Osteoblast (primary cell): ENCODE measurements at regions not wholly inside any gene's neighbourhood (a gene's known extent, or its start where the extent isn't known, plus 50 kb on each side); places are given as distances from the start of the nearest gene placed in this dataset.

Source experiments
- DNase-seq: peaks from one replicate; pipeline ENCODE4 v3.0.0; 2011; ENCODE audit warnings: low spot score, mixed read lengths; ENCODE audit not compliant: insufficient read length; ENCODE audit errors: missing footprints
- H2AFZ ChIP-seq: 2 replicates; pipeline ENCODE4 v1.6.0; 2011; ENCODE audit warnings: mild to moderate bottlenecking, low read length
- H3K27ac ChIP-seq: 2 replicates; pipeline ENCODE4 v1.5.1; 2011; ENCODE audit warnings: mild to moderate bottlenecking, low read depth, low read length, moderate library complexity
- H3K27me3 ChIP-seq: 2 replicates; pipeline ENCODE4 v1.6.0; 2012; ENCODE audit warnings: mild to moderate bottlenecking, control low read depth, inconsistent platforms, low read length, moderate library complexity; ENCODE audit not compliant: insufficient read depth
- H3K36me3 ChIP-seq: 2 replicates; pipeline ENCODE4 v1.5.1; 2011; ENCODE audit warnings: mild to moderate bottlenecking, low read length, control low read depth, moderate library complexity; ENCODE audit not compliant: insufficient read depth
- H3K4me1 ChIP-seq: 2 replicates; pipeline ENCODE4 v1.5.1; 2011; ENCODE audit warnings: mild to moderate bottlenecking, low read length, control low read depth, moderate library complexity; ENCODE audit not compliant: insufficient read depth
- H3K4me2 ChIP-seq: 2 replicates; pipeline ENCODE4 v1.6.0; 2011; ENCODE audit warnings: mild to moderate bottlenecking, low read length; ENCODE audit not compliant: insufficient read depth
- H3K4me3 ChIP-seq: fragments of 200-600 bp; sonication (generic); 3 replicates; pipeline ENCODE4 v1.5.1; 2012; ENCODE audit warnings: mild to moderate bottlenecking, low read length, inconsistent platforms; ENCODE audit not compliant: insufficient read depth
- H3K79me2 ChIP-seq: 2 replicates; pipeline ENCODE4 v1.6.0; 2012; ENCODE audit warnings: mild to moderate bottlenecking, low read length, control low read depth, inconsistent platforms; ENCODE audit not compliant: insufficient read depth
- H3K9me3 ChIP-seq: 2 replicates; pipeline ENCODE4 v1.5.1; 2011; ENCODE audit warnings: low read depth, low read length, control low read depth
- H4K20me1 ChIP-seq: 2 replicates; pipeline ENCODE4 v1.6.0; 2012; ENCODE audit warnings: mild to moderate bottlenecking, low read length, control low read depth; ENCODE audit not compliant: insufficient read depth
- TF ChIP-seq, protein P1 (sequence below): IDR thresholded peaks from 2 replicates; pipeline ENCODE4 v1.5.1; 2011; ENCODE audit warnings: mild to moderate bottlenecking, low read depth, low read length, moderate library complexity; ENCODE audit errors: extremely low read depth

DNA sequence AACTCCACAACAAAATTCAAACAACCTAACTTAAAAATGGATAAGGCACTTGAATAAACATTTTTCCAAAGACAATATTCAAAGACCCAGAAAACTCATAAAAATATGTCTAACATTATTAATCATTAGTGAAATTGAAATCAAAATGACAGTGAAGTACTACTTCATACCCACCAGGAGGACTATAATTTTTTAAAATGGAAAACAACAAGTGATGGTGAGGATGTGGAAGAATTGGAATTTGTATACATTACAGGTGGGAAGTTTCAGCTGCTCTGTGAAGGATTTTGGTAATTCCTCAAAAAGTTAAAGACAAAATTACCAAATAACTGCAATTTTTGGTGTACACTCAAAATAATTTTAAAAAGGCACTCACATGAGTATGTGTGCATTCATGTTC lies 920.0 kb downstream of the TDRD15 start:
- DNase-seq = no peak
- Histone ChIP-seq H3K36me3 (no peaks in the 10 kb centered on the region), H2AFZ (no peak overlapping the region), H3K27ac (no peak overlapping the region), H3K9me3 (no peaks in the 10 kb centered on the region), H3K4me3 (no peak overlapping the region), H3K4me2 (no peak overlapping the region), H3K79me2 (no peaks in the 10 kb centered on the region), H4K20me1 (no peaks in the 10 kb centered on the region), H3K4me1 (no peaks in the 10 kb centered on the region), H3K27me3 (no peaks in the 10 kb centered on the region)
- TF ChIP-seq, protein P1, sequence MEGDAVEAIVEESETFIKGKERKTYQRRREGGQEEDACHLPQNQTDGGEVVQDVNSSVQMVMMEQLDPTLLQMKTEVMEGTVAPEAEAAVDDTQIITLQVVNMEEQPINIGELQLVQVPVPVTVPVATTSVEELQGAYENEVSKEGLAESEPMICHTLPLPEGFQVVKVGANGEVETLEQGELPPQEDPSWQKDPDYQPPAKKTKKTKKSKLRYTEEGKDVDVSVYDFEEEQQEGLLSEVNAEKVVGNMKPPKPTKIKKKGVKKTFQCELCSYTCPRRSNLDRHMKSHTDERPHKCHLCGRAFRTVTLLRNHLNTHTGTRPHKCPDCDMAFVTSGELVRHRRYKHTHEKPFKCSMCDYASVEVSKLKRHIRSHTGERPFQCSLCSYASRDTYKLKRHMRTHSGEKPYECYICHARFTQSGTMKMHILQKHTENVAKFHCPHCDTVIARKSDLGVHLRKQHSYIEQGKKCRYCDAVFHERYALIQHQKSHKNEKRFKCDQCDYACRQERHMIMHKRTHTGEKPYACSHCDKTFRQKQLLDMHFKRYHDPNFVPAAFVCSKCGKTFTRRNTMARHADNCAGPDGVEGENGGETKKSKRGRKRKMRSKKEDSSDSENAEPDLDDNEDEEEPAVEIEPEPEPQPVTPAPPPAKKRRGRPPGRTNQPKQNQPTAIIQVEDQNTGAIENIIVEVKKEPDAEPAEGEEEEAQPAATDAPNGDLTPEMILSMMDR = no peak

DNA sequence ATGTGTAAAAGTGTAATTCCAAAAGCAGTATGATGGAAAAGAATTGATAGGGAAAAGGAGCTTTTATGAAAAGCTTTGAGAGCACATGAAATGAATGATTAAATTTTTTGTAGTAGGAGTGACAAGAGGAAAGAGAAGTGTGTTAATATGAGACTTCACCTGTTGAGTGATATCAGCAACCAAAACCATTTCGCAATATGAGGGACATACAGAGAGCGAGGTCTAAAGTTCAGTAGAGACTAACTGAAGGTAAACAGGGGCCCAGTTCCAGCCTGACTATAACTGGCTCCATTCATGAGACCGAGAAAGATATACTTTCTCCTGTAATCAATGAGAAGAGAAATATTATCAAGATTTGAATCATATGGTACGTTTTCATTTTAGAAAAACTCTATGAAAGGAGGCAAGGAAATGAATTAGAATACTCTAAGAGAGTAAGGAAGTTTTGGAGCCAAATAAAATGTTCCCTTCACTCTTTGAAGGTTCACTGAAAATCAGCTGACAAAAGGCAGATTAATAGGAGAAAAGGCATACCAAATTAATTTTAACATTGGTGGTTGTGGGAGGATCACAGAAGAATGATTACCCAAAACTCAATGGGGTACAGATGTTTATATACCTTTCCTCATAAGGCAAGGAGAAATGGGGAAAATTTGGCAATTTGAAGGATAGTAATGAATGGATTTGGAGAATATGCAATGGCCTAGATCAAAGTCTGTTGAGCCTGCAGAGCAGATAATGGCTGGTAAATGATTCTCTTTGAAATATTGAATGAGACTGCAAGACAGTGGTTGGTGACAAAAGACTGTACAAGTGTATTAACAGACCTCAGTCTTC lies 932.2 kb downstream of the TDRD15 start:
- Histone ChIP-seq H3K9me3 (no peaks in the 10 kb centered on the region), H3K36me3 (no peaks in the 10 kb centered on the region), H3K79me2 (no peaks in the 10 kb centered on the region), H3K4me2 (no peak overlapping the region), H3K4me3 (no peak overlapping the region), H2AFZ (no peak overlapping the region), H4K20me1 (no peaks in the 10 kb centered on the region), H3K27me3 (no peaks in the 10 kb centered on the region), H3K27ac (no peak overlapping the region), H3K4me1 (no peaks in the 10 kb centered on the region)
- no peak for DNase-seq
- TF ChIP-seq, protein P1 = no peak

DNA sequence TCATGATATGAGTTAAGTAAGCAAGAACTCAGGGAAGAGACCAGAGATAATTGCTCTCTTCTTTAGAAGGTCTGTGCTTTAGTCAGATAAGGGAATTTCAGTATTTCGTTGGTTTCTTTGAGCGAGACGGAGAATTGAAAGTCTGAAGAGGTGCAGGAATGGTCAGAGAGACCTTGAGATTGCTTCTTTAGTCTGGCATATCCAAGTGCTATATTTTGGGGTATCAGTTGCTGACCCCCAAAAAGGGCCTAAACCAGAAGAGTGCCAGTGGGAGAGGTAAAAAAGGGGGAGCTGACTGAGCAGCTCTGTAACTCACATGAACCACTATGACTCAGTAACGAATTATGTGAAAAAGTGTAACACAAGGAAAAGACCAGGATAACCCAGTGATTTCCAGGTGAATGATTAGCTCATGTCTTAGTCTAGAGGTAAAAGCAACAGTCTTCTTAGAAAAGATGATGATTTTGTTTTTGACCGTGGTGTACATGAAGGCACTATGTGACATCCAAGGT lies 932.9 kb downstream of the TDRD15 start:
- no peaks in the 10 kb centered on the region for H4K20me1 ChIP-seq
- H3K79me2 ChIP-seq = no peaks in the 10 kb centered on the region
- no peaks in the 10 kb centered on the region for H3K4me1 ChIP-seq
- H3K4me3 ChIP-seq = no peak overlapping the region
- H3K4me2 ChIP-seq = no peak overlapping the region
- TF ChIP-seq, protein P1 = no peak
- H3K36me3 ChIP-seq = no peaks in the 10 kb centered on the region
- H3K27me3 ChIP-seq = no peaks in the 10 kb centered on the region
- DNase-seq = no peak
- H3K27ac ChIP-seq = no peak overlapping the region
- no peak overlapping the region for H2AFZ ChIP-seq
- peaks cover 2% of the 10 kb centered on the region for H3K9me3 ChIP-seq

DNA sequence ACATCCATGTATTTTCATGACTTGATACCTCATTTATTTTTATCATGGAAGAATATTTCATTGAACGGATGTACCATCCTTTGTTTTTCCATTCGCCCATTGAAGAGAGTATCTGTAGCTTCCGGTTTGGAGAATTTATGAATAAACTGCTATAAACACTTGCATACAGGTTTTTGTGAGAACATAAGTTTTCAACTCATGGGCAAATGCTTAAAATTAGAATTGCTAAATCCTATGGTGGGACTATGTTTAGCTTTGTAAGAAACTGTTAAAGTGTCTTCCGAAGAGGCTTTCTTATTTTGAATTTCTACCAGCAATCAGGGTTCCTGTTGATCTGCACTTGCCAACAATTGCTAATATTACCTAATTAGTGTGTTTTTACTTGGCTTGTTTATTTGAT lies 938.9 kb downstream of the TDRD15 start:
- TF ChIP-seq, protein P1 = no peak
- Histone ChIP-seq H3K4me3 (no peak overlapping the region), H4K20me1 (no peaks in the 10 kb centered on the region), H3K27me3 (no peaks in the 10 kb centered on the region), H3K4me1 (no peaks in the 10 kb centered on the region), H3K79me2 (no peaks in the 10 kb centered on the region), H3K36me3 (no peaks in the 10 kb centered on the region), H2AFZ (no peak overlapping the region), H3K4me2 (no peak overlapping the region), H3K27ac (no peak overlapping the region), H3K9me3 (peaks cover 4% of the 10 kb centered on the region)
- DNase-seq = no peak
